HepG2 (cell line): ENCODE measurements at regions not wholly inside any gene's neighbourhood (a gene's known extent, or its start where the extent isn't known, plus 50 kb on each side); places are given as distances from the start of the nearest gene placed in this dataset.

Source experiments
- ATAC-seq: fragments of 200-7000 bp; cut with Tn5 transposase; 3 replicates; pipeline ENCODE4 v1.9.1; 2020; ENCODE audit warnings: mild to moderate bottlenecking, moderate library complexity
- BruUV-seq: library from RNA; stranded (reverse); fragments of 400-500 nt; replicated peaks from 2 replicates; lab custom pipeline; 2021; lab: Mats Ljungman, UMichigan
- CTCF ChIA-PET: fragments of 300-600 bp; formaldehyde crosslinking; extraction: SDS; loops from one replicate; lab custom pipeline; 2021; ENCODE audit warnings: low total read pairs, inconsistent platforms, low intra/inter-chr PET ratio; lab: Yijun Ruan, JAX
- POLR2A ChIA-PET: fragments of 350-600 bp; sonication (Branson Sonifier 250); formaldehyde crosslinking; loops from one replicate; lab custom pipeline; 2020; ENCODE audit warnings: antibody characterized with exemption, inconsistent platforms; lab: Yijun Ruan, JAX
- DNase-seq: peaks from one replicate; pipeline ENCODE4 v3.0.0-alpha.2; 2015; ENCODE audit warnings: low spot score
- FAIRE-seq: peaks from 3 replicates; lab custom pipeline; 2011; peaks lifted over from hg19 to GRCh38; lab: Jason Lieb, UNC
- H2AFZ ChIP-seq: one replicate; pipeline ENCODE4 v1.6.1; 2011; ENCODE audit warnings: low read length, inconsistent platforms
- H3K27ac ChIP-seq: fragments of 300-600 bp; 3 replicates; pipeline ENCODE4 v1.8.0; 2011; ENCODE audit warnings: mixed run types, mild to moderate bottlenecking, mixed read lengths, low read length, inconsistent platforms; ENCODE audit not compliant: insufficient read depth; ENCODE audit errors: extremely low read length
- H3K27me3 ChIP-seq, 2 experiments: fragments of 200-600 bp in 1 of 2; 2 replicates in 1 of 2; 3 replicates in 1 of 2; pipeline versions ENCODE4 v1.6.0 to v1.8.0; 2011; ENCODE audit warnings: low read length in 2 of 2, mild to moderate bottlenecking in 2 of 2, moderate library complexity in 2 of 2, inconsistent platforms in 1 of 2; ENCODE audit not compliant: insufficient read depth in 2 of 2, control insufficient read depth in 1 of 2
- H3K36me3 ChIP-seq, 2 experiments: fragments of 200-600 bp in 1 of 2; replicated peaks in 1 of 2; 2 replicates in 1 of 2; 3 replicates in 1 of 2; pipeline versions ENCODE4 v1.5.1 to v1.8.0; 2011; ENCODE audit warnings: low read length in 2 of 2, inconsistent platforms in 1 of 2; ENCODE audit not compliant: insufficient read depth in 2 of 2, control insufficient read depth in 1 of 2
- H3K4me1 ChIP-seq: 2 replicates; pipeline ENCODE4 v1.5.1; 2012; ENCODE audit warnings: low read length, inconsistent platforms; ENCODE audit not compliant: insufficient read depth
- H3K4me2 ChIP-seq: 2 replicates; pipeline ENCODE4 v1.6.0; 2011; ENCODE audit warnings: low read depth, low read length, inconsistent platforms
- H3K4me3 ChIP-seq, 3 experiments: fragments of 200-600 bp in 1 of 3; sonication (generic), shearing (Covaris generic) in 1 of 3; replicated peaks in 1 of 3; 2 replicates each; pipeline ENCODE4 v1.5.1; 2011 to 2016; ENCODE audit warnings: low read length in 3 of 3, inconsistent platforms in 2 of 3, low read depth in 2 of 3, mild to moderate bottlenecking in 2 of 3, control low read depth in 1 of 3, mixed read lengths in 1 of 3; ENCODE audit not compliant: insufficient read depth in 1 of 3
- H3K79me2 ChIP-seq: one replicate; pipeline ENCODE4 v1.6.1; 2011; ENCODE audit warnings: low read length, inconsistent platforms; ENCODE audit not compliant: insufficient read depth
- H3K9ac ChIP-seq: 2 replicates; pipeline ENCODE4 v1.6.0; 2011; ENCODE audit warnings: mild to moderate bottlenecking, low read depth, low read length, inconsistent platforms; ENCODE audit not compliant: insufficient read depth
- H3K9me3 ChIP-seq: 2 replicates; pipeline ENCODE4 v1.5.1; 2012; ENCODE audit warnings: mild to moderate bottlenecking, low read length
- H4K20me1 ChIP-seq: 2 replicates; pipeline ENCODE4 v1.6.0; 2011; ENCODE audit warnings: inconsistent platforms, mild to moderate bottlenecking, low read length, moderate library complexity; ENCODE audit not compliant: insufficient read depth
- GLMP ChIP-seq: sonication (generic); formaldehyde crosslinking; IDR thresholded peaks from 2 replicates; pipeline ENCODE4 v1.9.0; 2021; ENCODE audit warnings: missing genetic modification reagents, mild to moderate bottlenecking, borderline replicate concordance
- HIC2 ChIP-seq: sonication (generic); formaldehyde crosslinking; IDR thresholded peaks from 2 replicates; pipeline ENCODE4 v1.9.0; 2022; ENCODE audit warnings: low read depth, missing genetic modification reagents
- PATZ1 ChIP-seq: sonication (generic); formaldehyde crosslinking; IDR thresholded peaks from 2 replicates; pipeline ENCODE4 v1.4.0; 2020; ENCODE audit warnings: missing genetic modification reagents
- SMARCE1 ChIP-seq: fragments of 450-650 bp; IDR thresholded peaks from 2 replicates; pipeline ENCODE4 v1.6.1; 2017; ENCODE audit warnings: borderline replicate concordance
- TMF1 ChIP-seq: sonication (generic); formaldehyde crosslinking; IDR thresholded peaks from 2 replicates; pipeline ENCODE4 v1.8.1; 2022; ENCODE audit warnings: low read depth, missing genetic modification reagents
- ZFP36L2 ChIP-seq: sonication (generic); formaldehyde crosslinking; IDR thresholded peaks from 2 replicates; pipeline ENCODE4 v1.4.0; 2020; ENCODE audit warnings: missing genetic modification reagents
- ZHX2 ChIP-seq, 2 experiments: sonication (generic) in 1 of 2; formaldehyde crosslinking in 1 of 2; IDR thresholded peaks; 2 replicates each; pipeline versions ENCODE4 v1.6.1 to v1.9.0; 2014 to 2022; ENCODE audit warnings: antibody characterized with exemption in 1 of 2, borderline replicate concordance in 1 of 2, inconsistent platforms in 1 of 2, low read depth in 1 of 2, missing genetic modification reagents in 1 of 2
- ZNF513 ChIP-seq: sonication (generic); formaldehyde crosslinking; conservative IDR thresholded peaks from 2 replicates; pipeline ENCODE4 v1.5.0; 2020; ENCODE audit warnings: missing genetic modification reagents
- ZNF660 ChIP-seq: sonication (generic); formaldehyde crosslinking; IDR thresholded peaks from 2 replicates; pipeline ENCODE4 v1.5.1; 2020; ENCODE audit warnings: mild to moderate bottlenecking, low read depth, missing genetic modification reagents, borderline replicate concordance
- ZSCAN21 ChIP-seq: sonication (generic); formaldehyde crosslinking; IDR thresholded peaks from 2 replicates; pipeline ENCODE4 v1.8.0; 2022; ENCODE audit warnings: mild to moderate bottlenecking, missing genetic modification reagents, moderate library complexity, borderline replicate concordance
- WGBS: methylation state at CpG from one replicate; pipeline ENCODE4 v1.1.6; 2017; ENCODE audit warnings: low lambda C conversion rate; 5-methylcytosine and 5-hydroxymethylcytosine counted together
- in situ Hi-C: cut with HindIII; loops from 2 replicates; pipeline ENCODE4 v1.10.0; 2017; ENCODE audit warnings: low pct_unique_long_range_greater_than_20kb; ENCODE audit not compliant: extremely low pct_ligation_motif_present
- intact Hi-C: fragments of 100-400 bp; cut with micrococcal nuclease; formaldehyde crosslinking; loops from one replicate; pipeline ENCODE4 v1.10.0; 2022; ENCODE audit not compliant: unreplicated experiment

- no peak for TF ChIP-seq PATZ1
Observed at GRCh38 chr4:138475116-138475515, 233.0 kb upstream of the SLC7A11 start (continued).

- no peaks in the 10 kb centered on the region for H3K4me1 ChIP-seq
- H3K9ac ChIP-seq, result no peak overlapping the region
- no peak overlapping the region for H3K4me3 ChIP-seq
- no peaks in the 10 kb centered on the region for H3K27me3 ChIP-seq
- ATAC-seq, result no peak
- H2AFZ ChIP-seq, result no peak overlapping the region
- H4K20me1 ChIP-seq, result no peaks in the 10 kb centered on the region
- H3K9me3 ChIP-seq, result no peaks in the 10 kb centered on the region
- no peaks in the 10 kb centered on the region for H3K79me2 ChIP-seq
- WGBS, result 5% methylated on average over 4 of the region's 4 CpGs
- H3K36me3 ChIP-seq, result no peaks in the 10 kb centered on the region
- POLR2A ChIA-PET, result no interaction called here
- no peak for FAIRE-seq
- no peak overlapping the region for H3K4me2 ChIP-seq
- no peak for DNase-seq
- no peak overlapping the region for H3K27ac ChIP-seq
- in situ Hi-C loops, result no loop called here
- CTCF ChIA-PET, result no interaction called here
- no TSS peak for BruUV-seq
- intact Hi-C loops, result no loop called here
- TF ChIP-seq ZNF660 (CRISPR knock-in tag), result no peak
- no peak for TF ChIP-seq HIC2 (CRISPR knock-in tag)
- no peak for TF ChIP-seq ZFP36L2 (CRISPR knock-in tag)
- TF ChIP-seq ZNF513, result no peak
- no peak for TF ChIP-seq ZHX2 (IDR thresholded peaks at IDR 0.05; ENCODE audit: low read depth)
- TF ChIP-seq ZHX2 (CRISPR knock-in tag; IDR thresholded peaks at IDR 0.05; ENCODE audit: borderline replicate concordance), result no peak
- TF ChIP-seq SMARCE1, result no peak
- TF ChIP-seq GLMP (CRISPR knock-in tag), result no peak
- TF ChIP-seq ZSCAN21 (CRISPR knock-in tag), result no peak
- TF ChIP-seq TMF1, result no peak
Observed at GRCh38 chr4:138473339-138473738, 231.2 kb upstream of the SLC7A11 start.
